GM12865 (cell line): ENCODE measurements at regions not wholly inside any gene's neighbourhood (a gene's known extent, or its start where the extent isn't known, plus 50 kb on each side); places are given as distances from the start of the nearest gene placed in this dataset.

ENCODE experiments used
- DNase-seq: peaks from one replicate; pipeline ENCODE4 v3.0.0; 2010; ENCODE audit warnings: low read depth
- H3K4me3 ChIP-seq: 2 replicates; pipeline ENCODE4 v1.5.1; 2011; ENCODE audit warnings: mild to moderate bottlenecking, low read depth, low read length, control low read depth
- CTCF ChIP-seq: IDR thresholded peaks from 2 replicates; pipeline ENCODE4 v1.5.1; 2011; ENCODE audit warnings: low read length, control low read depth, low read depth, inconsistent platforms; ENCODE audit not compliant: insufficient read depth; ENCODE audit errors: missing control alignments

- DNase-seq = no peak
- H3K4me3 ChIP-seq = no peak overlapping the region
- TF ChIP-seq CTCF = no peak
Observed at GRCh38 chr20:60482221-60483008, 524.2 kb downstream of the CDH26 start.

- no peak for TF ChIP-seq CTCF
- no peak for DNase-seq
- no peak overlapping the region for H3K4me3 ChIP-seq
Observed at GRCh38 chr20:60483371-60483770, 525.1 kb downstream of the CDH26 start.

GRCh38 chr20:60484316-60484715 is 526.1 kb downstream of the CDH26 start:
- DNase-seq = no peak
- no peak overlapping the region for H3K4me3 ChIP-seq
- no peak for TF ChIP-seq CTCF

- TF ChIP-seq CTCF = no peak
- DNase-seq = no peak
- H3K4me3 ChIP-seq = no peak overlapping the region
Observed at GRCh38 chr20:60485012-60485760, 527.0 kb downstream of the CDH26 start.

GRCh38 chr20:60486315-60486714 is 528.1 kb downstream of the CDH26 start:
- H3K4me3 ChIP-seq = no peak overlapping the region
- no peak for DNase-seq
- TF ChIP-seq CTCF = no peak

- no peak for DNase-seq
- H3K4me3 ChIP-seq = no peak overlapping the region
- no peak for TF ChIP-seq CTCF
Observed at GRCh38 chr20:60486937-60487336, 528.7 kb downstream of the CDH26 start.
